ENCODE measurements at regions not wholly inside any gene's neighbourhood (a gene's known extent, or its start where the extent isn't known, plus 50 kb on each side); places are given as distances from the start of the nearest gene placed in this dataset.

- TF ChIP-seq CTCF (IDR thresholded peaks at IDR 0.05): no peak
- no peak for TF ChIP-seq POLR2A (IDR thresholded peaks at IDR 0.05)
These were observed 896.6 kb upstream of the MANEA start for GRCh38 chr6:94680669-94681212.
